ENCODE measurements at regions not wholly inside any gene's neighbourhood (a gene's known extent, or its start where the extent isn't known, plus 50 kb on each side); places are given as distances from the start of the nearest gene placed in this dataset.

GRCh38 chr10:43876976-43877375 is 228.3 kb upstream of the ZNF32 start:
- CTCF ChIA-PET (ENCODE audit: partially characterized antibody), result interaction anchor here (0.8 to 1.3 kb wide), 2 partner anchors 9 to 90 kb away, joined by 3 read pairs; no protein-coding TSS in a partner anchor
- FAIRE-seq, result no peak
- DNase-seq (ENCODE audit: low read depth in 1 of 2, low spot score in 2 of 2), result no peak

More at GRCh38 chr10:43876976-43877375, 228.3 kb upstream of the ZNF32 start:
- Histone ChIP-seq H3K36me3 (ENCODE audit: control insufficient read depth in 2 of 4, insufficient read depth in 4 of 4, low read length in 3 of 4) (no peaks in the 10 kb centered on the region), H3K18ac (ENCODE audit: extremely low read depth, low read length) (no peak overlapping the region), H3K14ac (ENCODE audit: insufficient read length) (no peak overlapping the region), H3K79me1 (ENCODE audit: low read depth, low read length) (no peaks in the 10 kb centered on the region), H3K27me3 (replicated peaks in 1 of 4; ENCODE audit: control insufficient read depth in 3 of 4, extremely low read depth in 1 of 4, insufficient read depth in 3 of 4, low read length in 3 of 4) (no peaks in the 10 kb centered on the region), H3K56ac (replicated peaks; ENCODE audit: insufficient read length, low read depth, low read length) (no peak overlapping the region), H4K8ac (ENCODE audit: extremely low read depth, insufficient read depth, low read length) (no peak overlapping the region), H4K20me1 (replicated peaks in 1 of 2; ENCODE audit: control insufficient read depth in 1 of 2, insufficient read depth in 2 of 2, low read length in 2 of 2) (no peaks in the 10 kb centered on the region), H3K9ac (replicated peaks in 1 of 4; ENCODE audit: extremely low read depth in 1 of 4, low read depth in 3 of 4, low read length in 3 of 4) (no peak overlapping the region), H3K23ac (ENCODE audit: insufficient read length) (no peak overlapping the region), H3K79me2 (ENCODE audit: control insufficient read depth in 1 of 2, insufficient read depth in 2 of 2, low read length in 2 of 2) (no peaks in the 10 kb centered on the region), H4K5ac (ENCODE audit: insufficient read length, low read depth, low read length) (no peak overlapping the region), H3K4me2 (ENCODE audit: insufficient read depth in 1 of 2, low read depth in 2 of 2, low read length in 2 of 2) (no peak overlapping the region), H2BK120ac (replicated peaks; ENCODE audit: low read depth, low read length) (no peak overlapping the region), H2BK12ac (ENCODE audit: low read depth, low read length) (no peak overlapping the region), H3K4me3 (ENCODE audit: extremely low read depth in 1 of 4, insufficient read depth in 2 of 4, low read depth in 3 of 4, low read length in 4 of 4) (no peak overlapping the region), H3K4ac (replicated peaks; ENCODE audit: insufficient read length, low read depth, low read length) (no peak overlapping the region), H3K4me1 (replicated peaks in 1 of 4; ENCODE audit: control insufficient read depth in 3 of 4, insufficient read depth in 4 of 4, low read length in 3 of 4) (no peaks in the 10 kb centered on the region), H2BK5ac (ENCODE audit: low read depth, low read length) (no peak overlapping the region), H3K27ac (ENCODE audit: low read depth, low read length) (no peak overlapping the region), H3K9me3 (ENCODE audit: insufficient read depth in 2 of 2, low read depth in 1 of 2, low read length in 1 of 2) (no peaks in the 10 kb centered on the region), H2BK15ac (ENCODE audit: low read length) (no peak overlapping the region), H4K91ac (replicated peaks; ENCODE audit: insufficient read length, low read length) (no peak overlapping the region), H2AFZ (ENCODE audit: low read length) (no peak overlapping the region), H3K23me2 (ENCODE audit: low read depth, low read length) (no peaks in the 10 kb centered on the region), H2AK5ac (ENCODE audit: low read depth, low read length) (no peak overlapping the region), H2BK20ac (ENCODE audit: low read length) (no peak overlapping the region)
- 90% methylated on average over 7 of the region's 7 CpGs; no CpG with 5 or more reads in 1 of the 2 experiments for WGBS, 2 experiments (ENCODE audit: extremely low coverage in 1 of 2, insufficient coverage in 1 of 2, insufficient read length in 1 of 2, insufficient replicate concordance in 2 of 2, low coverage in 1 of 2, low lambda C conversion rate in 2 of 2, missing lambda C conversion rate in 1 of 2)
- no peak for TF ChIP-seq CHD1 (IDR thresholded peaks at IDR 0.05; ENCODE audit: low read depth, low read length)
- TF ChIP-seq MAFK (IDR thresholded peaks at IDR 0.05; ENCODE audit: low read depth, low read length), result no peak
- no peak for TF ChIP-seq CHD2 (IDR thresholded peaks at IDR 0.05; ENCODE audit: low read length)
- no peak for TF ChIP-seq FOSL1 (IDR thresholded peaks at IDR 0.05; ENCODE audit: insufficient read depth, low read depth, low read length)
- no peak for TF ChIP-seq RNF2 (IDR thresholded peaks at IDR 0.05; ENCODE audit: borderline replicate concordance, low read depth, low read length, missing control alignments, poor library complexity, severe bottlenecking)
- TF ChIP-seq RBBP5 (IDR thresholded peaks at IDR 0.05; ENCODE audit: borderline replicate concordance, low read depth, low read length), result no peak
- TF ChIP-seq KDM5A (IDR thresholded peaks at IDR 0.05; ENCODE audit: low read length), result no peak
- no peak for TF ChIP-seq SIRT6 (IDR thresholded peaks at IDR 0.05; ENCODE audit: low read length)
- no peak for TF ChIP-seq KDM1A (IDR thresholded peaks at IDR 0.05; ENCODE audit: borderline replicate concordance, low read length)
- TF ChIP-seq SUZ12 (IDR thresholded peaks at IDR 0.05; ENCODE audit: low read length), result no peak
- POLR2A ChIA-PET (ENCODE audit: partially characterized antibody), result no interaction called here

Data from H1 (cell line).